ENCODE measurements at regions not wholly inside any gene's neighbourhood (a gene's known extent, or its start where the extent isn't known, plus 50 kb on each side); places are given as distances from the start of the nearest gene placed in this dataset.

- TF ChIP-seq RFX5 (IDR thresholded peaks at IDR 0.05; ENCODE audit: low read depth, low read length) = no peak
- TF ChIP-seq POLR2A (IDR thresholded peaks at IDR 0.05; ENCODE audit: low read depth, low read length) = no peak
- no peak for TF ChIP-seq CTCF (conservative IDR thresholded peaks at IDR 0.05; ENCODE audit: low read depth, low read length)
- TF ChIP-seq MAZ (IDR thresholded peaks at IDR 0.05; ENCODE audit: borderline replicate concordance, low read depth, low read length) = no peak
- no peak for TF ChIP-seq CHD1 (IDR thresholded peaks at IDR 0.05; ENCODE audit: low read depth, low read length)
- TF ChIP-seq MXI1 (IDR thresholded peaks at IDR 0.05; ENCODE audit: borderline replicate concordance, low read depth, low read length) = no peak
- no peak for TF ChIP-seq CEBPB (IDR thresholded peaks at IDR 0.05; ENCODE audit: low read depth, low read length)
- TF ChIP-seq BHLHE40 (IDR thresholded peaks at IDR 0.05; ENCODE audit: low read depth, low read length) = no peak
- TF ChIP-seq RAD21 (IDR thresholded peaks at IDR 0.05; ENCODE audit: low read length) = no peak
- TF ChIP-seq FOS (IDR thresholded peaks at IDR 0.05; ENCODE audit: low read depth, low read length) = no peak
- no peak for TF ChIP-seq RCOR1 (IDR thresholded peaks at IDR 0.05; ENCODE audit: insufficient replicate concordance, low read length)
These were observed 533.3 kb downstream of the LRRC70 start for GRCh38 chr5:63111891-63112290.

All from IMR-90 (cell line).